ENCODE measurements at regions not wholly inside any gene's neighbourhood (a gene's known extent, or its start where the extent isn't known, plus 50 kb on each side); places are given as distances from the start of the nearest gene placed in this dataset.
"Not testable (repeated sequence)": the region's sequence is repeated elsewhere in the genome, so short reads cannot be mapped to it uniquely, and the experiment has no call there.

DNA sequence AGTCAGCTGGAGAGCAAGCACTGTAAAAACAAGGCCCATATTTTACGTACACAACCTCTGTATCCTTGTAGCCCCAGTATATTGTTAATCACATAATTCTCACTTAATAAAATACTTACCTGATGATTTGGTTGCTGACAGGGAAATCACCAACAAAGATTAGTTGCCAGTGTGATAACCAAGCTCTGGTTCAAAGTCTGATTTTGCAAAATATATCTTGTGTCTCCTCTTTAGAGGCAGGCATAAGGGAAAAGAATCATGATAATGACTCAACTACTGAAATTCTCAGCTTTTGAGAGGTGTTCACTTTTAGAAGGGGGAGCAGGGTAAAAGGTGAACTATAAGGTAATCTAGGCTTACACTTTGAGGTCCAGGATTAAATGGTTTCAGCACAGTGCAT lies 351.1 kb upstream of the CD180 start:
- no peaks in the 10 kb centered on the region for H3K9me3 Mint-ChIP-seq
- H3K4me1 Mint-ChIP-seq (ENCODE audit: low read depth), result peaks cover 2% of the 10 kb centered on the region
- H3K27ac Mint-ChIP-seq, result no peak overlapping the region
- DNase-seq (ENCODE audit: low spot score), result no peak
- H3K36me3 Mint-ChIP-seq (ENCODE audit: low read depth), result no peaks in the 10 kb centered on the region
- H3K4me3 Mint-ChIP-seq (ENCODE audit: low read depth), result no peak overlapping the region
- no peaks in the 10 kb centered on the region for H3K27me3 Mint-ChIP-seq (ENCODE audit: low read depth)
- intact Hi-C loops (cut with micrococcal nuclease), result no loop called here

DNA sequence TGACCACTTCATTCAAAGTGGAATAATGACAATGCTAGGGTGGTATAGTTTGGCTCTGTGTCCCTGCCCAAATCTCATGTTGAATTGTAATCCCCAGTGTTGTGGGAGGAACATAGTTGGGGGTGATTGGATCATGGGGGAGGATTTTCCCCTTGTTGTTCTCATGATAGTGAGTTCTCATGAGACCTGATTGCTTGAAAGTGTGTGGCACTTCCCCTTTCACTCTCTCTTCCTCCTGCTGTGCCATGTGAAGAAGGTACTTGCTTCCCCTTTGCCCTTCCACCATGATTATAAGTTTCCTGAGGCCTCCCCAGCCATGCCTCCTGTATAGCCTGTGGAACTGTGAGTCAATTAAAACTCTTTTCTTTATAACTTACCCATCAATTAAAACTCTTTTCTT lies 348.3 kb upstream of the CD180 start:
- H3K4me1 Mint-ChIP-seq (ENCODE audit: low read depth); H3K27ac Mint-ChIP-seq; H3K4me3 Mint-ChIP-seq (ENCODE audit: low read depth); DNase-seq (ENCODE audit: low spot score); intact Hi-C loops (cut with micrococcal nuclease); H3K27me3 Mint-ChIP-seq (ENCODE audit: low read depth); H3K9me3 Mint-ChIP-seq; H3K36me3 Mint-ChIP-seq (ENCODE audit: low read depth): not testable (repeated sequence)

DNA sequence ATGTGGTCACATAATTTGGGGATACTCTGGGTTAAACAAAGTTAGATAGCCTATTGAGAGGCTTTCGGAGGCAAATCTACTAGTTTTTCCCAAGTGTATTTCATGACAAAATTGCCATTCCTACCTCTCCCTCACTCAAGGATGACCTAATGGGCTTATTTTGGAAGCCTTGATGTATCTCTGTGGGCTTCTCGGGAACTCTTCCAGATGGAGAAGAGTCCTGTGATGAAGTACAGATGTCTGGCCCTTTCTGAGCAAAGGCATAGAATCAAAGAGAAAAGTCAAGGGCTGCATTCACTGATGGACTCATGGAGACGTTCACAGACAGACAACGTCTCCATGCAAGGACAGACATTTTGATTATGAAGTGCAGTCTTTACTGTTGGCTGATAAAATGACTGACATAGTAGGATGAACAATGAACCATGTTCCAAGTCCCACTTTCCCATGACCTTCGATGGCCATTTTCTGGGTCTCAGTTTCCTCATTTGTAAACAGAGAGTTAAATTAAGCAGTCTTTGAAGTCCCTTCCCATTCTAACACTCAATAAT lies 347.2 kb upstream of the CD180 start:
- H3K9me3 Mint-ChIP-seq, result no peaks in the 10 kb centered on the region
- DNase-seq (ENCODE audit: low spot score), result no peak
- H3K4me1 Mint-ChIP-seq (ENCODE audit: low read depth), result peaks cover 6% of the 10 kb centered on the region
- no peak overlapping the region for H3K27ac Mint-ChIP-seq
- no peaks in the 10 kb centered on the region for H3K27me3 Mint-ChIP-seq (ENCODE audit: low read depth)
- no peak overlapping the region for H3K4me3 Mint-ChIP-seq (ENCODE audit: low read depth)
- intact Hi-C loops (cut with micrococcal nuclease), result no loop called here
- H3K36me3 Mint-ChIP-seq (ENCODE audit: low read depth), result no peaks in the 10 kb centered on the region

DNA sequence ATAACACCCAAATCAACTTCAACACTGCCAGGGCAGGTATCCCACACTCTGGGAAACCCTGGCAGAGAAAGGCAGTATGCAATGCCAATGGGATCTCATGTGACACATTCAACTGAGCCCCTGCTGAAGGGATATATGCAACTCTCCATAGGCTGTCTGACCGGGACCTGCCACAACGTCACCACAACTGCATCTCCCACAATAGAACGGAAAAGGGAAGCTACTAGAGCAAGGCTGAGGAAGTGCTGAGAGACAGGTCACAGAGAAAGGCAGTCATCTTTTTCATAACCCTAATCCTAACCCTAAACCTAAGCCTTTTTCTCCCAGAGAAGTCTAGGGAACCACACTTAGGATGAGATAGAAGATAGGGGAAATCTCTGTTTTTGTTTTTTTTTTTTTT lies 345.9 kb upstream of the CD180 start:
- no peaks in the 10 kb centered on the region for H3K9me3 Mint-ChIP-seq
- intact Hi-C loops (cut with micrococcal nuclease), result no loop called here
- no peak overlapping the region for H3K27ac Mint-ChIP-seq
- H3K4me1 Mint-ChIP-seq (ENCODE audit: low read depth), result peaks cover 3% of the 10 kb centered on the region
- no peaks in the 10 kb centered on the region for H3K27me3 Mint-ChIP-seq (ENCODE audit: low read depth)
- H3K4me3 Mint-ChIP-seq (ENCODE audit: low read depth), result no peak overlapping the region
- no peak for DNase-seq (ENCODE audit: low spot score)
- no peaks in the 10 kb centered on the region for H3K36me3 Mint-ChIP-seq (ENCODE audit: low read depth)

DNA sequence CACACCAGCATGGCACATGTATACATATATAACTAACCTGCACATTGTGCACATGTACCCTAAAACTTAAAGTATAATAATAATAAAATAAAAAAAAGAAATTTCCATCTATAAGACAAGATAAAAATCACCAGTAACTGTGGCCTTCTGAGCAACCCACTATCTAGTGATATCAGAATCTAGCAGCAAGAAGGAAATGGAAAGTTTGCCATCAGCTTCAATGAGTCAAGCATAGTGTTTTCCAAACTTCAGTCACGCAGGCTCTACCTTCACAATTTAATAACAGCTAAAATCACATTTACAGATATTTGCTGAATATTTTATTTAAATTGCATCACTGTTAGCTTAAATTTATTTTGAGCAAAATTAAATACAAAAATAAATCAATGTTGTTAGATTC lies 345.3 kb upstream of the CD180 start:
- no peaks in the 10 kb centered on the region for H3K9me3 Mint-ChIP-seq
- no peak for DNase-seq (ENCODE audit: low spot score)
- H3K4me1 Mint-ChIP-seq (ENCODE audit: low read depth), result peaks cover 3% of the 10 kb centered on the region
- H3K27me3 Mint-ChIP-seq (ENCODE audit: low read depth), result no peaks in the 10 kb centered on the region
- intact Hi-C loops (cut with micrococcal nuclease), result no loop called here
- no peaks in the 10 kb centered on the region for H3K36me3 Mint-ChIP-seq (ENCODE audit: low read depth)
- H3K4me3 Mint-ChIP-seq (ENCODE audit: low read depth), result no peak overlapping the region
- no peak overlapping the region for H3K27ac Mint-ChIP-seq

DNA sequence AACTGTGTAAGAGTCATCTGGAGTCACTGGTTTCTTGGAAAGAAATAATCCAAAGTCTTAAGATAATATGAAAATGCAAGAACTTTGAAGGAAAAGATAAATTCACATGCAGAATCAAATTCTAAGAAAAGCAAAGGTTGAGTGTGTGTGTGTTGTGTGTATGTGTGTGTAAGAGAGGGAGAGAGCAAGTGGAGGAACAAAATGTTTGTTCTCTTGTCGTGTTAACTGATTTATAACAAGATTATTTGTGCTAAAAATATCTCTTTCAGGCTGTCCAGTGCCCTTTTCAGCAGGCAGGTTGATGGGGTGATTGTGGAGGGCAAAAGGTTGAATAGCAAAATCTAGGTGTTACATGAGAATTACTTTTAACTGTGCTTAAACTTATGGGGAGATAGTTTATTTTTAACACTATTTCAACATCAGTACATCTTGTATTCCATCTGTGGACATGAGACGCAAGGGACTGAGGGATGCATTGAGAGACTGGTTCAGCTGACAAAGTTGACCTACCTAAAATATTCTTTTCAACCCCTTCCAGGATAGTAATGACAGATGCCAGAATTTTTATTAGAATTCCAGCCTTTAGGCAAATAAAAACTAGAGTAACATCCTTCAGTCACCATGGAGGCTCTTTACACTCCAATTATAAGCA lies 342.4 kb upstream of the CD180 start:
- no peak for DNase-seq (ENCODE audit: low spot score)
- Mint-ChIP-seq H3K36me3 (ENCODE audit: low read depth) (no peaks in the 10 kb centered on the region), H3K27ac (no peak overlapping the region), H3K4me1 (ENCODE audit: low read depth) (peaks cover 3% of the 10 kb centered on the region), H3K4me3 (ENCODE audit: low read depth) (no peak overlapping the region), H3K27me3 (ENCODE audit: low read depth) (no peaks in the 10 kb centered on the region), H3K9me3 (no peaks in the 10 kb centered on the region)
- intact Hi-C loops (cut with micrococcal nuclease), result no loop called here

DNA sequence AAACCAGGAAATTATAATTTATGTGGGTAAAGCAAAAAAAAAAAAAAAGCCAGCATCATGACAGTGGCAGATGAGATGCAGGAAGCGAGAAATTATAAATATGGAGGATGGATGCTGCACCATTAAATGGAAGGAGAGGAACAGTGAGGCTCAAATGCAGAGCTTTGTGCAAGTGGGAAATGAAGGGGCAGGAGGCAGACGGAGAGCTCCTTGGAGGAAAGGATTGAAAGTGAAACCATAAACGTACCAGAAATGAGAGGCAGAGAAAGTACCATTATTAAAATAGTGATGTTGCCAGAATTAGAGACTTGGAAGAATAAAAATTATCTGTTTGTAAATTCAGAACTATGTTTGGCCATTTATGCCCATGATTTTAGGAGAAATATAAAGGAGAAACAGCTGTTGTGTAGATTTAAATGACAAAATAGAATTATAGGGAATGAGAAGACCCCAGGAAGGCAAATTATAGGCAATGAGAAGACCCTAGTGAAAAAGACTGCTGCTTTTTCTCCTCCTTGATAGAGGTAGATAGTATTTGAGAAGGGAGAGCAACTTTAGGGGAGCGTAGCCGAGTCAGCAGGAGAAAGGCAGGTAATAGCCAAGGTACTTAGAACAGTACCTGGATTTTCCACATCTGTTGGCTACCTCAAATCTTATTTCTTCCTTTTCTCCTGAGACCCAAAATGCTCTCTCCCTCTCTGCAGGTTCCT lies 341.0 kb upstream of the CD180 start:
- no peak for DNase-seq (ENCODE audit: low spot score)
- intact Hi-C loops (cut with micrococcal nuclease), result no loop called here
- Mint-ChIP-seq H3K9me3 (no peaks in the 10 kb centered on the region), H3K4me1 (ENCODE audit: low read depth) (peaks cover 3% of the 10 kb centered on the region), H3K36me3 (ENCODE audit: low read depth) (no peaks in the 10 kb centered on the region), H3K4me3 (ENCODE audit: low read depth) (no peak overlapping the region), H3K27ac (no peak overlapping the region), H3K27me3 (ENCODE audit: low read depth) (peaks cover 2% of the 10 kb centered on the region)

DNA sequence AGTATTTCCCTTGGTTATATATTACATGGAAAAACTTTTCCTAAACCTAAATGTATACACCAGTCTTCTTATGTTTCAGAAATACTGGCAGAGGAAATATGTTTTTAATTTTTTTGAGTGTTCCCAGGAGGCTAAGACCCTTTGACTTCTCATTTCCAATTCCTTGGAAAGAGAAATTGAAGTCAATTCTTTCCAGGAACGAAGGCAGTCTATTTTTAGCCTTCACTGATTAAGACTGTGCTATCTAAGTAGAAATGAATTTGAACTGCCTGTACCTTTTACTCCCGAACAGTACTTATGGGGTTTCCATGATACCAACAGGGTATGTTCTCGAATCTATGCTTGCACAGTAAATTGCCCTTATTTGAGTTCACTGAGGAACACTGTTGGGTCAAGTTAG lies 340.3 kb upstream of the CD180 start:
- DNase-seq (ENCODE audit: low spot score), result no peak
- Mint-ChIP-seq H3K4me3 (ENCODE audit: low read depth) (no peak overlapping the region), H3K9me3 (no peaks in the 10 kb centered on the region), H3K27ac (no peak overlapping the region), H3K4me1 (ENCODE audit: low read depth) (no peaks in the 10 kb centered on the region), H3K27me3 (ENCODE audit: low read depth) (peaks cover 2% of the 10 kb centered on the region), H3K36me3 (ENCODE audit: low read depth) (no peaks in the 10 kb centered on the region)
- intact Hi-C loops (cut with micrococcal nuclease), result no loop called here

DNA sequence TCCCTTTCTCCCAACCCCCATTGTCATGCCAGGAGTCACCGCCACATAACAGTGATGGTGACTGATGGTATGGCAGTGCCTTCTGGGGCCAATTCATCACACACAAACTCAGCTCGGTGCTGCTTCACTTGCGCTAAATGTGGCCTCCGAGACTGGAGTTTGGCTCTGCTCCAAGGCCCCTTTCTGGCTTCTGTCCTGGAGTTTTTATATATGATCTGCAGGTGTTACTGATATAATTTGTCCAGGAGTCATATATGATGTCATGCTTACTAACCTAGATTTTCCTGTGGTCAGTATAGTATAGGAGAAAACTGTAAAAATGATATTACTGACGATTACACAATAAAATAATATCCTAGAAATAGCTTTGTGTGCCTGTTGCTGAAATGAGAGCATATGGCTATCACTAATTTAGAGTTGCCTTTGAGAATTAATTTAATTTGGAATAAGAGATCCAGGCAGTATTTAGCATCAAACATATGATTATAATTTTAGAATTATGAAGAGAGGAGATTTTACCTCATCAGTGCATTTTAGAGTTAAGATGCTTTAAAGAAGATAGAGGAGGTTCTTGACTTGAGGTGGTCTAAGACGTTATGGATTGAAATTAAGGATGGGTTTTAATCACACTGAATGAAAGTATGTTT lies 334.1 kb upstream of the CD180 start:
- Mint-ChIP-seq H3K36me3 (ENCODE audit: low read depth) (no peaks in the 10 kb centered on the region), H3K27ac (no peak overlapping the region), H3K4me1 (ENCODE audit: low read depth) (no peaks in the 10 kb centered on the region), H3K27me3 (ENCODE audit: low read depth) (peaks cover 2% of the 10 kb centered on the region), H3K9me3 (peaks cover 7% of the 10 kb centered on the region), H3K4me3 (ENCODE audit: low read depth) (no peak overlapping the region)
- DNase-seq (ENCODE audit: low spot score), result no peak
- intact Hi-C loops (cut with micrococcal nuclease), result no loop called here

DNA sequence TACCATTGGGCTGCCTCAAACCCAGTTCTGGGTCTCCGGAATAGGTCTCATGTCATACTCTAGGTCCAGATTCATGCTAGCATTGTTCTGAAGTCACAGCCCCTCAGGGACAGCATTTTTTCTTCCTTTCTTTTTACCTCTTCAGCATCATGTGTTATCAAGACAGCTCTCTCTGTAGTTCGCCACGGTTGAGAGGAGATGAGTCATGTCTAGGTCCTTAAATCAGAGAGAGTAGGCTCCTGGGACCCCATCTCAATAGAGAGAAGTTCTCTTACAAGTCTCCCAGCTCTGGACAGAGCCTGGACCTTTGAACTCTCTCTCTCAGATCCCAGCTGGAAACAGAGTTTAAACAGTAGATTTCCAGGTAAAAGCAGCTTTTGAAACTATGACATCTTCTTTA lies 332.4 kb upstream of the CD180 start:
- Mint-ChIP-seq H3K9me3 (peaks cover 9% of the 10 kb centered on the region), H3K27me3 (ENCODE audit: low read depth) (peaks cover 2% of the 10 kb centered on the region), H3K36me3 (ENCODE audit: low read depth) (no peaks in the 10 kb centered on the region), H3K27ac (no peak overlapping the region), H3K4me3 (ENCODE audit: low read depth) (no peak overlapping the region), H3K4me1 (ENCODE audit: low read depth) (no peaks in the 10 kb centered on the region)
- intact Hi-C loops (cut with micrococcal nuclease), result no loop called here
- DNase-seq (ENCODE audit: low spot score), result no peak

DNA sequence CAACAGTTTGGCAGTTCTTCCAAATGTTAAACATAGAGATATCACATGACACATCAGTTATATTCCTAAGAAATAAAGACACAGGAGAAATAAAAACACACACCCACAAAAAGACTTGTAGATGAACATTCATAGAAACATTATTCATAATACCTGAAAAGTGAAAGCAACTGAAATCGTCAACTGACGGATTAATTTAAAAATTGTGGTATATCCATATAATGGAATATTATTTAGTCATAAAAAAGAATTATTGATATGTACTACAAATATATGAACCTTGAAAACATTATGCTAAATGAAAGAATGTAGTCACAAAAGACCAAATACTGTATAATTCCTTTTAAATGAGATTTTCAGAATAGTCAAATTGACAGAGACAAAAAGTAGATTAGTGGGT lies 330.2 kb upstream of the CD180 start:
- DNase-seq (ENCODE audit: low spot score), result no peak
- H3K4me3 Mint-ChIP-seq (ENCODE audit: low read depth), result no peak overlapping the region
- H3K36me3 Mint-ChIP-seq (ENCODE audit: low read depth), result no peaks in the 10 kb centered on the region
- no peaks in the 10 kb centered on the region for H3K4me1 Mint-ChIP-seq (ENCODE audit: low read depth)
- H3K9me3 Mint-ChIP-seq, result peaks cover 9% of the 10 kb centered on the region
- intact Hi-C loops (cut with micrococcal nuclease), result no loop called here
- no peak overlapping the region for H3K27ac Mint-ChIP-seq
- H3K27me3 Mint-ChIP-seq (ENCODE audit: low read depth), result peaks cover 3% of the 10 kb centered on the region

DNA sequence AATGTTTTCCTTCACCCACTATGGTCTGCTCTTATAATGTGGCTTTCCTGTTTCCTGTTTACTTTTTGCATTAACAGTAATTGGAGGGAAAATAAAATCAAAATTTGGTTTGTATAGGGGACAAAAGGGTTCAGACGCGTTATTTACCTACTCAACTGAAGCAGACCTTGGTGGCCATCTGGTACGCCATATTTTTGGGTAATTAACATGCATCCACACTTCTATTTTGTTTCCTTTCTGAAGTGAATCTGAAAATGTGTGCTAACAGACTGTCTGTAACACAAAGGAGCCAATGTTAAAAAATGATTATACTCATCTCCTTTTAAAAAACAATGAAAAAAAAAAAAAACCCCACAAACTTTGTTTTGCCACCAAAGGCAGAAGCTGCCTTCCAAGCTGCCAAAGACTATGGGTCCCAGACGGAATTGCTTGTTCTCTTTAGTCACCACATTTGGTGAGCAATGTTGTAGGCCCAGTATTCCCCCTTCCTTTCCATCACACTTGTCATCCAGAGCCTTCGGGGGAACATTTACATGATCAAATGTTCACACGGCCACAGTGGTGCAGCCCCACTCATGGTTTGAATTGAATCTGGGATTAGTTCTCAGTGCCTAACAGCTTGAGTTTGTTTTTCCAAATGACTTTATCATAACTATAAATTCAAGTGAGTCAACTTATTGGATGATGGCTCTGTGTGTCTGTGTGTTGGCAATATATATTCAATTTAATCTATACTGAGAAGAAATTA lies 323.7 kb upstream of the CD180 start:
- intact Hi-C loops (cut with micrococcal nuclease), result no loop called here
- H3K4me3 Mint-ChIP-seq (ENCODE audit: low read depth), result no peak overlapping the region
- H3K4me1 Mint-ChIP-seq (ENCODE audit: low read depth), result peaks cover 8% of the 10 kb centered on the region
- H3K36me3 Mint-ChIP-seq (ENCODE audit: low read depth), result no peaks in the 10 kb centered on the region
- no peak overlapping the region for H3K27ac Mint-ChIP-seq
- peaks cover 14% of the 10 kb centered on the region for H3K27me3 Mint-ChIP-seq (ENCODE audit: low read depth)
- DNase-seq (ENCODE audit: low spot score), result no peak
- no peaks in the 10 kb centered on the region for H3K9me3 Mint-ChIP-seq
